GM19035 (cell line): ENCODE measurements at regions not wholly inside any gene's neighbourhood (a gene's known extent, or its start where the extent isn't known, plus 50 kb on each side); places are given as distances from the start of the nearest gene placed in this dataset.

Source experiments
- ATAC-seq: cut with Tn5 transposase; IDR thresholded peaks from one replicate; pipeline ENCODE4 v1.9.1; 2021; ENCODE audit not compliant: unreplicated experiment

DNA sequence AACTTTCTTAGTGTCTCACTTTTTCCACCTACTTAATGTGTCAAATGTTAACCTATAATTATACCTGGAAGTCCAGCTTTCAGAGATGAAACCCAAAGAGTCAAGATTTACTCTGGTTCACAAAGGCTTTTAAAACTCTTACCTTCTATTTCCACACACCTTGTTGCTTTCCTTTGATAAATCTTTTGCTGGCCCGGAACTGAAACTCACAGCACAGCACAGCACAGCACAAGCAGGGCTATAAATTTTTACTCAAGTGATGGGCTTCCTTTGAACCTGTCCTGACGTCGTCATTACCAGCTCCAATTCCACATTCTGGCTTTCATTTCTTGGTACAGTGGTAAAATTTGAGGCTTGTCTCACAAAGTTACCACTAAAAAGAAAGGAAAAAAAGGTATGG lies 861.0 kb downstream of the SORCS3 start:
- ATAC-seq, result no peak

DNA sequence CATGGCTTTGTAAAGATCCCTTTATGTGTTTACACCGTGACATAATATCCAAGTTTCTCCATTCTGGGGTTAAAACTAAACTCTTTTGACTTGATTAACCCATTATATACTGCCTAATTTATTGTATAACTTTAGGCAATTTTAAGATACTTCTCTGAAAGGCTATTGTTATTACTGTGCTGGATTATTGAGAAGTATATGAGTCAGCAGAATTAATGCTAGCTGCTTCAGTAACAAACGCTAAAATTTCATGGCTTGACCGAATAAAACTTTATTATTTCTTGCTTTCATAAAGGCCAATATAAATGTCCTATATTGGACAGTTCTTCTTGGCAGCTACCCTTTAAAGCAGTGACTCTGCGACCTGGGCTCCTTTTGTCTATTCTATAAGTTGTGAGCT lies 853.9 kb downstream of the SORCS3 start:
- ATAC-seq, result no peak

DNA sequence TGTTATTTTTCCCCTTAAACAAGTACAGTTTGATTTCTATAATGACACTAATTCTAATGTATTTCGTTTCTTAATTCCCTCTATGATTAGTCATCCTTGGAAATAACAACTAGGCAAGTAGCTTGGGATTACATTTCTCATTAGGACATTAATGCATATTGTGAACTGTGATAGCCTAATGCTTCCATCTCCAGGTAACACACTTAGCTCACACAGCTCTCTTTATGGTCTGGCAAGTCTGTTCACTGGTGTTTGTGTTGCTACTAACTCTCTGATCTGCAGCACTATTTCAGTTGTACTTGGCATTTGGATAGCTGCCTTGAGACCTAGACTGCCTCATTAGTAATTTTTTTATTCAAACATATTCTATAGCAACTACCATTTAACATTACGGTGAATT lies 853.2 kb downstream of the SORCS3 start:
- ATAC-seq, result no peak

DNA sequence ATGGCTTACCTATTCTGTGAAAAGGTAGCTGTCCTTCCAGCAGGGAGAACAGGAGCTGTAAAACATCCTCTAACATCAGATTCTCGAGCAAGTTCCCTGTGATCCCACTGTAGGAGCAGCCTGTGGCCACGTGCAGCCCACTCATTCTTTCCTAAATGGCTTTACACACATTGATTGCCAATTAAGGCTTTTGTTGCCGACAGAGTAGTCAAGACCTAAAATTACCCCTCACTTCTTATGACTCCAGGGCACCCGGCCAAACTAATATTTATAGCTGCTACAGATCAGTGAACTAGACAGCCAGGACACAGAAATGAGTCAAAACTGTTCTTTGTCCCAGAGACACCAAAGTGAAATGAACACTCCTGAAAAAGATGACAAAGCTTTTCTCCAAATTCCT lies 832.1 kb downstream of the SORCS3 start:
- no peak for ATAC-seq

DNA sequence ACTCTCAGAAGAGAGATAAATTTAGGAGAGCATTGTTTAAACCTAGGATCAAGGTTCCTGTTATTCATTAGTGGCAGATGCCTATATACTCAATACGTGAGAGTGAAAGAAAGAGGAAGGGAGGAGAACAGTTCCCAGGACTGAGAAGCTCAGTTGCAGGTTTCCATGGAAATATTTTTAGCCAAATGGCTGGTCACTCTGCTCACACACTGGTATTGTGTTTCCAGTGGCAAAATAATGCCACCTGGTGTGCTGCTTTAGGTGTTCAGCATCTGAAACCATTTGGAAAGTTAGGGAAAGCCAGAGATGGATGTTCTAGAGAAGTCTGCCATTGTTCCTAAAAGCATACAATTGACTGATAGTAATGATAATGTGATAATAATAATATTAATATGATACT lies 827.7 kb downstream of the SORCS3 start:
- no peak for ATAC-seq

DNA sequence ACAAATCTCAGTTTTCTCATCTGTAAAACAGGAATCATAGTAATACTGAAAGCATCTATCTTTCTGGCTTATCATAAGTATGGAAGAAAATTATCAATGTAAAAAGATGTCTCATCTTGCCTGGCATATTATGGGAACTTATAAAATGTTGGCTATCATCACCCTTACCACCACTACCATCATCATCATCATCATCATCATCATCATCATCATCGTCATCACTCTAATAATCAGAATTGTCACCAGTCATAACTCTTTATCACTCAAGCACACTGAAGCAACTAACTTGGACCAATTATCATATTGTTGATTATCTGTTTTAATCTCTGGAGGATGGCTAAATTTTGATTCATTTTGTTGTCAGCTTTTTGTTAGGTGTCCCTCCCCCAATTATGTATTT lies 825.4 kb downstream of the SORCS3 start:
- ATAC-seq, result no peak

DNA sequence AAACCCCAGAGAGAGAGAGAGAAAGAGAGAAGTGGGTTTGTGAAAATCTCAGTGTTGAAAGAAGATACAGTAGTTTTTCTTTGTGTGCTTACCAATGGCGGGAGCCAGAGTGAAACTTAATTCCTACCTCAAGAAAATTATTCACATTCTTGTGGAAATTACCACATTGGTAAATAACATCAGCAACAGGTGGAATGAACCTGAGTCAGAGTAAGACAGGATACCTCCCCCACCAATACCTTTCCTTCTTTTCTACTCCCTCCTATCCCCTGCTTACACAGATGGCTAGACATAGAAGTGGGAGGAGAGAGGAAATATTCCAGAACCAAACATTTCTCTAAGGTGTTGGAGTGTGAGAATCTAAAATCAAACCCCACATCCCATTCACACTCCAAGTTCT lies 793.9 kb downstream of the SORCS3 start:
- no peak for ATAC-seq

DNA sequence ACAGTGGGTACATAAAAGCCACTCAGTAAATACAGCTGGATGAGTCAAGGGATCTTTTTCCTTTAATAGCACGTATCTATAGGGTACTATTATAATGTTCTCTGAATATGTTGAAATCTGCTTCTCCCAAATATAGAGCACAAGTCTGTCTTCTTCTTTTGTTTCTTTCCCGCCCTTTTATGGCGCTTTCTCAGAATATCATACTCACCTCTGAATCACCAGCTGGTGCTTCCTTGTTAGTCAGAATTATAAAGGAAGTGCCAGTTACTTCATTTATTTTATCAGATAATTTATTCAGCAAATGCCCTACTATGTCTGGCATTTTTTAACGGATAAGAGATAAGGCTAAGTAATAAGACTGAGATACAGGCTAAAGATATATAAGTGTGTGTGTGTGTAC lies 772.9 kb downstream of the SORCS3 start:
- no peak for ATAC-seq

DNA sequence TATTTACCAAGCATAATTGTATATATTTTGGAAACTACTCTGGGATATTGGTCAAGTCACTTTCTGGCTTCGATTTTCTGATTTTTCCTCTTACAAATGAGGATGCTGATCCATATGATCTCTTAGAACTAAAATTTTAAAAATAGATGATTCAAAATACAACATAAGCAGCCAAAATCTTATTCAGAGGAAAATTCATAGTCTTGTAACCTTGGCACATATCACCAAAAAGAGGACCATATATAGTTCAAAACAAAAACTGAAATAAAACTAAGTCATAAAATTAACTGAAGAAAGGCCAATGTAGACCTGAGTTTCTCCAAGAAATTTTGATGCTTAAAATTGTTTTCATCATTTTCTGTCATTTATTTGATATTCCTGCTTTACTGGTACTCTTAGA lies 768.3 kb downstream of the SORCS3 start:
- no peak for ATAC-seq

DNA sequence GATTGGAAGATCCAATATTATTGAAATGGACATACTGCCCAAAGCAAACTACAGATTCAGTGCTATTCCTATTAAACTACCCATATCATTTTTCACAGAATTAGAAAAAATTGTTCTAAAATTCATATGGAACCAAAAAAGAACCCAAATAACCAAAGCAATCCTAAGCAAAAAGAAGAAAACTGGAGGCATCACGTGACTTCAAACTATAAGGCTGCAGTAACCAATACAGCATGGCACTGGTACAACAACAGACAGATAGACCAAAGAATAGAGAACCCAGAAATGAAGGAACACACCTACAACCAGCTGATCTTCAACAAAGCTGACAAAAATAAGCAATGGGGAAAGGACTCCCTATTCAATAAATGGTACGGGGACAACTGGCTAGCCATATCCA lies 765.4 kb downstream of the SORCS3 start:
- ATAC-seq, result no peak

DNA sequence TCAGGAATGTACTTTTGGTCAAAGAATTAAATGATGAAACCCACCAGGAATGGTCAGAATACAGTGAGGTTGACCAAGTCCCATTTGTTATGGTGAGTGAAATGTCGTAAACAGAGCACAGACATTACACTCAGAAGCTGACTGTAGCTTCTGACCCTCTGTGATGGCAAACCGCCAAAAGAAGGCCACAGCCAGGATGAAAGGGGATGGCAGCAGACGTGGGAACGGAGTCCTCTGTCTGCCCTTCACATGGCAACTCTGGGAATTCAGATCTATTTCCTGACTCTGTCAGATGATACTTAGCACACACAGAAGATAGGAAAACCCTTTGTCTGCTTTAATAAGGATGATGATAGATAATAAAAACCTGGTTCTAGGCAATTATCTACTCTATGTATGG lies 757.1 kb downstream of the SORCS3 start:
- ATAC-seq, result no peak

DNA sequence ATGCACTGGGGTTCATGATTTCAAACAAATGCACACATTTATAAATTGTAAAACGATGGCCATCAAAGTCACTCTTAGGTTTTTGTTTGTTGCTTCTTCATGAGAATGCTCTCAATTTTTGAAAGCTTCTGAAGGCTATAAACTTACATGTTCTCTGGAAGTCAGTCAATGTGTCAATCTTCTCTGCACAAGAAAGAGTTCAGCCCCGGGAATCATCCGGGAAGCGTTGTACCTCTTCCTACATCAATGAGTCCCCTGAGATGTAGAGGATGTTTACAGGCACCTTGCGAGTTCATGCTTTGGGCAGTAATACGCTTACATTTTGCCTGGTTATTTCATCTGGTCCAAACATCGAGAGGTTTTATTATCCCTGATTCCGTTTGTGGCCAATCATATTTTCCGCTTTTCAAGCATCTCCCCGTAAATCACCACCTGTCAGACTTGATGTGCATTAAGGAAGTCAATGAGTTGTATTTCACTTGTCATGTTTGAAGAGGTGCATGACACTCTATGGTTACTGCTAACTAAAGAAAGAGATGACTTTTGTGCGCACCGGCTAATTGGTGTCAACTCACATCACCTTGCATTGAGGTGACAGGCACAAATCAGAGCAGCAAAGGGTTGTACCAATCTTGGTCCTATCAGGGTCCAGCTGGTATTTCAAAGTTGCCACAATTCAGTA lies 750.7 kb downstream of the SORCS3 start:
- no peak for ATAC-seq

DNA sequence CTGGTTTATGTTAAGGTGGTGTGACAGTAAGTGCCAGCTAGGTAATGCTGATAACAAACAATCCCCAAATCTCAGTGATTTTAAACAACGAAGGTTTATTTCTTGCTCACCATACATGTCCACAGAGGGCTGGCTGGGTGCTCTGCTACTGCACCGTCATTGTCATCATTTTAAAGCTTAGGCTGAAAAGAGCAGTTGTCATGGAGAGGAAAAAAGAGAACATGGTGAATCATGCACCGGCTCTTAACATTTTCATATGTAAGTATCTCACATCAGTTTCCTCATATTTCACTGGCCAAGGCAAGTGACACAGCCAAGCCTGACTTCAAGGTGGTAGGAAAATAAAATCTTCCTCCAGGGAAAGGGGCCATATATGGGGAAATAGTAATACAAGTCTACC lies 746.9 kb downstream of the SORCS3 start:
- no peak for ATAC-seq

DNA sequence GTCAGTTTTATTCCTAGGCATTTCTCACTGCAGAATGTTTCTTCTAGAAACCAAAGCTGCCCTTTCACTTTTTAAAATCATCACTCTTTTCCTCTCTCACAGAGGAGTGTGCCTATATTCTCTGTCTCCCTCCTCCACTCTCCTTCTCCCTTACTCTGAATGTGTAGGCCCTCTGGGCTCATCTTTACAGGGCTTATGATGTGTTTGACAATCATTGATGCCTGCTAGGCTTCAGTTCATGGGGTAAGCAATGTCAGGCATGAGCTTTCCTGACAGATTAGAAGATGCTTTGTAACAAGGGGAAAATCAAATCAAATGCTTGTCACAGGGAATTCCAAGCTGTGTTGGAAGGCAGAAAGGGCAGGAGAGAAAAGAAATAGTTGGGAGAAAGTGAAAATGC lies 742.9 kb downstream of the SORCS3 start:
- ATAC-seq, result no peak

DNA sequence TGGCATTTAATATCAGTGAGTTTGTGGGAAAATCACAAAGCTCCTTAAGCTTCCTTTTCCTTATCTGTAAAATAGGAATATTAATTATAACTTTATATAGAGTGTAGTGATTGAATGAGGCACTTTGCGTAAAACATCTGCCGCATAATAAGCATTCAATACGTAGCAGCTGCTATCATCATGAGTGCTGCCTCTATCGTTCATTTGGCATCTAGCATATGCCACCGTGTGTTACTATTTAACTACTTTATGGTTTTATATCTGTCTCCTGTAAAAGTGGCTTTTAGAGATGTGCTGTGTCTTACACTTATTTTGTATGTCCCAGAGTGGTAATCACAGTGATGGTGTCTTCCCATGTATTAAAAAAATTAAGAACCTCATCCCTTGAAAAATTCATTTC lies 729.6 kb downstream of the SORCS3 start:
- no peak for ATAC-seq

DNA sequence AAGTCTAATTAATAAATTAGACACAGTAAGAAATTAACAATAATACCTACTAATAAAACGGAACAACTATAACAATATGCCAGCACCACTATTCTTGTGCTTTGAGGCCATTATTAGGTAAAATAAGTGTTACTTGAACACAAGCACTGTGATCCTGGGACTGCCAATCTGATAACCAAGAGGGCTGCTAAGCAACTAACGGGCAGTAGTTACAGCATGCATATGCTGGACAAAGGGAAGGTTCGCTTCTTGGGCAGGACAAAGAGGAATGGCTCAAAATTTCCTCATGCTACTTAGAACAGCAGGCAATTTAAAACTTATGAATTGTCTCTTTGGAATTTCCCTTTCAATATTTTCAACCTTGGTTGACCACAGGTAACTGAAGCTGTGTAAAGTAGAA lies 718.6 kb downstream of the SORCS3 start:
- ATAC-seq, result no peak

DNA sequence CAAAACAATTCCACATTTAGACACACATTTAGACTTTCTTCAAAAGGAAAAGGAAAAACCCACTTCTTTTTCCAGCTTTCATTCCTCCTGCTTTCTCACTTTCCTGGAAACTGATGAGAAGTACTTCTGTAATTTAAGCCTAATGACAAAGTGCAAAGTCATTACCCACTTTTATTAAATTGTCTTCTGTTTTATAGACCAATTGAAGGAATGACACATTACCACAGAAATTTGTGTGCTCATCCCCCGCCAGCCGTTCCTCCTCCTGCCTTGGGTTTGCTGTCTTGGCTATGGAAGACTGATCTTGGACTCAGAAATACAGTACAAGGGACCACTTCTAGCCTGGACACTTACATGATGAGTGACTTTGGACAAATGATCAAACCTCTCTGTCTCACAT lies 717.8 kb downstream of the SORCS3 start:
- no peak for ATAC-seq

DNA sequence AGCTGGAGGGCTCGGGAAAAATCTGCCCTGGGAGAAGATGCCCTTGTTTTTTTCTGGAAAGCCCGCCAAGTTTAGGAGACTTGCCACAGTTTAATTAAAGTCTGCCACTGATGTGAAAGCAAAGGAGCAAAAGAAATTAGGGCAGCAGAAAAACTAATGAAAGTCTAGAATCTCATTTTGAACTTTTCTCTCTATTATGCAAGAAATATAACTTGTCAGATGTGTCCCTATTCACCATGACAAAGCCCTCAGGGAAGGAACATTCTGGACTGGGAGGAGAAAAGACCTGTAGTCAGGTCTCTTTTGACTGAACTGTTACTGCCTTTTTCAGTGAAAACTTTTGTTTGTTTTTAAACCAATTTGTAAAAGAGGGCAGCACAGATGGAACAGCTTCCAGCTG lies 715.5 kb downstream of the SORCS3 start:
- ATAC-seq, result no peak

DNA sequence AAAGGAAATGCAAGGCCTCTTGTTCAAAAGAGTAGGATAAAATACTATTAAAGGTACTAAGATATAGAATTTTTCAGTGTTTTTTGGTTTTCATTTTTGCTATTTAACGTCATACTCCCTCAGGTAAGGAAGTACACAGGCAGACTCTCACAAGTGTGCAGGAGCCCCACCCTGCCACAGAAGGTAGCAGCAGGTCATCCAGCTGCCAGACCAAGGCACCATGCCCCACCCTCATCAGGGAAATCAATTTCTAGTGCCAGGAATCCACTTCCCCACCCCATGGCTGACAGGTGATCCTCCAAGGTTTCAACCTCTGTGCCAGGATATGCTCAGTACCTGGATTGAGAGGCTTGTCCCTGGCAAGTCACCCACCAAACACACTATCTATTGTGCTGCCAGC lies 712.9 kb downstream of the SORCS3 start:
- no peak for ATAC-seq

DNA sequence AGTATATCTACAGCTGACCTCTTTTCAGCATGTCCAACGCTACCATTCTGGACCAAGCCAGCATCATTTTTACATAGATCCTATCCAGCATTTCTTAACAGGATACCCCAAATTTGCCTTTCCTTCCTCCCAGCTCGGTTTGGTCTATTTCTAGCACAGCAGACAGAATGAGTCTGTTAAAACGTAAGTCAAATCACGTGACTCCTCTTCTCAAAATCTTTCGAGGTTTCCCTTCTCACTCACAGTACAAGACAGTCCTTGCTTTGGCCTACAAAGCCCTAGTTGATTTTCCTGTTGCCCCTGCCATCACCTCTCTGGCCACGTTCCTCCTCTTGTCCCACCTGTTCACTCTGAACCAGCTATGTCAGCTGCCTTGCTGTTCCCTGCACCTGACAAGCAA lies 711.7 kb downstream of the SORCS3 start:
- ATAC-seq, result no peak

DNA sequence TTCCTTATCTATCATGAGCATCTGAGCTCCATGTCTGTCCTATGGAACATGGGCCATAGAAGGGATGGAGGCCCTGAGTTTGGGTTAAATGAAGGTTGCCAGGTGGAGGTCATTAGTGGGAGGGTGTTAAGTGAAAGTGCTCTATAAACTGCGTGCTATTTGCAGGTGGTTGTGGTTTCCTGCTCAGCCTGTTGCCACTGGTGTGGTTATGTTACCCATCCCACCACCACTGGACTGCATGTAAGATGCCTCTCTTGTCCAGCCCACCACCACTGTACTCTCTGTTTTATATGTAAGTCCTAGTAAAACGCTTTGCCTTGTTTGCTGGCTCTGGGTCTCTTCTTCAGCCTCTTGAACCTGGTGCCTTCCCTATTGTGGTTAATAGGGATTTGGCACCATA lies 711.2 kb downstream of the SORCS3 start:
- ATAC-seq, result no peak

DNA sequence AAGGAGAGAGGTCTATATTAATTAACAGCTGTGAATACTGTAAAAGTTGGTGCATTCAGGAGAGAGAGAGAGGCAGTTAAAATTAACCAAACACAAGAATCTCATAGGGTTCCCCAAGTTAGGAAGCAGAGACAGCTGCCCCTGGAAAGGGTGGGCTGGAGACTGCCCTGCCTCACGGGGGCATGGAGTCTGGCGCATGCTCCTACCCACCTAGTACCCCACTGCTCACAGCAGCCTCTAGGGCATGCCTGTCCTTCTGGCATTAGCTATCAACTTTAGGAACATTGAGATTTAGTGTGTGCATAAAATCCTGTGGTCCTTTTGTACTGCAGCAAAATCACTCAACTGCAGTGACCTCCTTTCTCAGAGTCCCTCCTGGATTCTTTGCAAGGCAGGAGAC lies 710.1 kb downstream of the SORCS3 start:
- no peak for ATAC-seq

DNA sequence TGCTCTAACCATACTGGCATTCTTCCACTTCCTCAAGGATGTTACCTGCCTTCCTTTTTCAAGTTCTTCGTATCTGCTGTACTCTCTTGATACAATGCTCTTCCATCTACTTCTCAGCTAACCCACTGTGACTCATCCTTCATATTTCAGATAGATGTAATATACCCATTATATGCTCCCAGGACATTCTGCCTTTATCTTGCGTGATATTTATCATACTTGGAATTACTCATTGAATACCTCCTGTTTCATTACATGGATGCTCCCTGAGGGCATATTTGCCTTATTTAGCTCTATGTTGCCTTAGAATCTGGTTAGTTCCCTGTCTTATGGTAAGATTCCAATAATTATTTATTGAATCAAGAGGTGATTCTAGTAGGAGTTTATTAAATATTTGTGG lies 706.4 kb downstream of the SORCS3 start:
- no peak for ATAC-seq

DNA sequence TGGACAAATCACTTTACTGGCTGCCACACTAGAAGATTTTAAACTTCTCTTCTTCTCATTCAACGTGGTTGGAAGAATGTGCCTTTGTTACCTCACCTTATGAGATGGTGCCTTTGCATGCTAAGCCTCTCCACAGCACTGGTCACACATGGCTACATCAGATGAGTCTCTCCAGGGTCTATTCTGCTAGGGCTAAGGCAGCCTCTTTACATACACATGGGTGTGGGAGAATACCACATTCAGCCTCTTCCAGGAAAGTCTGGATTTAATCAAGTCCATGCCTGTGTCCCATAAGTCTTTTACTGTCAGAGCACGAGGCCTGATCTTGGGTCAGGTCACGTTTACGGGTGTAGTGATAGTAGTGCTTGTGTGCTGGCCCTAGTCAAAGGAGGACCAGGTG lies 701.5 kb downstream of the SORCS3 start:
- ATAC-seq, result no peak
